Thoracic aorta (tissue), 2 donors: ENCODE measurements at regions not wholly inside any gene's neighbourhood (a gene's known extent, or its start where the extent isn't known, plus 50 kb on each side); places are given as distances from the start of the nearest gene placed in this dataset.

Experiments
- ATAC-seq: fragments of 150-250 bp; one replicate; pipeline ENCODE4 v1.8.0; 2017; ENCODE audit warnings: low read depth; ENCODE audit not compliant: insufficient number of reproducible peaks, low FRiP score
- DNase-seq: peaks from one replicate; pipeline ENCODE4 v3.0.0-alpha.2; 2020; ENCODE audit warnings: low spot score
- H3K27ac ChIP-seq, 2 donors: fragments of 200-600 bp; sonication (generic); 1 replicate in 1 of 2; 2 replicates in 1 of 2; pipeline ENCODE4 v1.5.1; 2016; ENCODE audit warnings: mild to moderate bottlenecking in 2 of 2, moderate library complexity in 2 of 2
- H3K27me3 ChIP-seq: fragments of 200-600 bp; sonication (generic); replicated peaks from 2 replicates; pipeline ENCODE4 v1.6.0; 2016; ENCODE audit warnings: mild to moderate bottlenecking; ENCODE audit not compliant: insufficient read depth
- H3K36me3 ChIP-seq: fragments of 200-600 bp; sonication (generic); one replicate; pipeline ENCODE4 v1.5.1; 2016
- H3K4me1 ChIP-seq, 2 donors: fragments of 200-600 bp; sonication (generic); 1 replicate in 1 of 2; 2 replicates in 1 of 2; pipeline versions ENCODE4 v1.5.1 to v1.6.0; 2016; ENCODE audit warnings: low read depth in 2 of 2, mild to moderate bottlenecking in 1 of 2; ENCODE audit not compliant: control insufficient read depth in 1 of 2
- H3K4me3 ChIP-seq: fragments of 200-600 bp; sonication (generic); 2 replicates; pipeline ENCODE4 v1.5.1; 2016; ENCODE audit warnings: mild to moderate bottlenecking
- H3K9me3 ChIP-seq: fragments of 200-600 bp; sonication (generic); 2 replicates; pipeline ENCODE4 v1.5.1; 2016
- TF ChIP-seq, protein P1 (sequence below): fragments of 200-600 bp; sonication (generic); IDR thresholded peaks from one replicate; pipeline ENCODE4 v1.5.1; 2019; ENCODE audit warnings: antibody characterized with exemption

- Histone ChIP-seq H3K27ac (no peak overlapping the region), H3K36me3 (no peaks in the 10 kb centered on the region), H3K4me3 (no peak overlapping the region), H3K9me3 (no peaks in the 10 kb centered on the region), H3K27me3 (no peaks in the 10 kb centered on the region), H3K4me1 (no peaks in the 10 kb centered on the region)
- no peak for ATAC-seq
- TF ChIP-seq, protein P1, sequence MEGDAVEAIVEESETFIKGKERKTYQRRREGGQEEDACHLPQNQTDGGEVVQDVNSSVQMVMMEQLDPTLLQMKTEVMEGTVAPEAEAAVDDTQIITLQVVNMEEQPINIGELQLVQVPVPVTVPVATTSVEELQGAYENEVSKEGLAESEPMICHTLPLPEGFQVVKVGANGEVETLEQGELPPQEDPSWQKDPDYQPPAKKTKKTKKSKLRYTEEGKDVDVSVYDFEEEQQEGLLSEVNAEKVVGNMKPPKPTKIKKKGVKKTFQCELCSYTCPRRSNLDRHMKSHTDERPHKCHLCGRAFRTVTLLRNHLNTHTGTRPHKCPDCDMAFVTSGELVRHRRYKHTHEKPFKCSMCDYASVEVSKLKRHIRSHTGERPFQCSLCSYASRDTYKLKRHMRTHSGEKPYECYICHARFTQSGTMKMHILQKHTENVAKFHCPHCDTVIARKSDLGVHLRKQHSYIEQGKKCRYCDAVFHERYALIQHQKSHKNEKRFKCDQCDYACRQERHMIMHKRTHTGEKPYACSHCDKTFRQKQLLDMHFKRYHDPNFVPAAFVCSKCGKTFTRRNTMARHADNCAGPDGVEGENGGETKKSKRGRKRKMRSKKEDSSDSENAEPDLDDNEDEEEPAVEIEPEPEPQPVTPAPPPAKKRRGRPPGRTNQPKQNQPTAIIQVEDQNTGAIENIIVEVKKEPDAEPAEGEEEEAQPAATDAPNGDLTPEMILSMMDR = no peak
- no peak for DNase-seq
These were observed 1273.4 kb downstream of the ROBO2 start for GRCh38 chr3:78313332-78313731.

GRCh38 chr3:78314327-78314726, 1274.4 kb downstream of the ROBO2 start:
- H3K27ac ChIP-seq = no peak overlapping the region
- no peak for ATAC-seq
- TF ChIP-seq, protein P1 = no peak
- H3K36me3 ChIP-seq = no peaks in the 10 kb centered on the region
- DNase-seq = no peak
- no peaks in the 10 kb centered on the region for H3K9me3 ChIP-seq
- no peak overlapping the region for H3K4me3 ChIP-seq
- no peaks in the 10 kb centered on the region for H3K4me1 ChIP-seq
- H3K27me3 ChIP-seq = no peaks in the 10 kb centered on the region

- Histone ChIP-seq H3K27me3 (no peaks in the 10 kb centered on the region), H3K4me3 (no peak overlapping the region), H3K27ac (no peak overlapping the region), H3K36me3 (no peaks in the 10 kb centered on the region), H3K9me3 (no peaks in the 10 kb centered on the region), H3K4me1 (no peaks in the 10 kb centered on the region)
- ATAC-seq = no peak
- no peak for DNase-seq
- TF ChIP-seq, protein P1 = no peak
These were observed 1277.9 kb downstream of the ROBO2 start for GRCh38 chr3:78317774-78318173.

DNA sequence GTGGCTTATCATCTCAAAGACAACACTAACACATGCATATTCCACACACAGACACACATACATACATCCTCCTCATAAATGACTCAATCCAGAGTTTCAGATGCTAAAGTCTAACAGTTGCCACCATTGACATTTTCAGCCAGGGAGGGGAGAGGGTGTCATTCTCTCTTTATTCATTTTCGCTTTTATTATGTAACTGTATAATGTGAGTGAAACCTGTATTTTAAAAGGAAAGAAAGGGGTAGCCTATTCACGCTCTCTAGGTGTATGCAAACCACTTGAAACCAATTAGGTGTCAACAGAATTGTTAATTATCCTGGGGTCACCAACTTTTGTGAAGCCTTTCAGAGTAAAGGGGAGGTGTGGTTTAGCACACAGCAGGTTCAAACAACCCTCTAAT, 1282.9 kb downstream of the ROBO2 start:
- no peaks in the 10 kb centered on the region for H3K27me3 ChIP-seq
- H3K9me3 ChIP-seq = no peaks in the 10 kb centered on the region
- TF ChIP-seq, protein P1 = no peak
- H3K27ac ChIP-seq = no peak overlapping the region
- peak; percentile 12 for ATAC-seq
- no peaks in the 10 kb centered on the region for H3K36me3 ChIP-seq
- no peak overlapping the region for H3K4me3 ChIP-seq
- H3K4me1 ChIP-seq = no peaks in the 10 kb centered on the region
- DNase-seq = no peak

DNA sequence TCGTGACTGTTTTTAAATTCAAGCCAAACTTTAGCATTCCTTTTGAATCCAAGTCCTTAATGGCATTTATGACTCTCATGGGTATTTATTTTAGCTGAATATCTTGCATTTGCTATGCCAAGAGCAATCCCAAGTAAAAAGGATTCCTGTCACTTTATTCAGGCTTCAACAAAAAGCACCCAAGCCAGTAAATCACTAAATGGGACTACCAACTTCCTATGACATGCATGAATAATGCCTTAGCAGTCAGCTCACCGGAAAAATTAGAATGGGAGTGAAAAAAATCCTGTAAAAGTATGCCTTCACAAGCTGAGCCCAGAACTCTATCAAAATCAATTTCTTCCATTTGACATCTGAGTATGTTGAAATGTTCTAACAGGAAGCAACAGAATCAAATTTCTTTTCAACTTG, 1297.9 kb downstream of the ROBO2 start:
- Histone ChIP-seq H3K36me3 (no peaks in the 10 kb centered on the region), H3K9me3 (no peaks in the 10 kb centered on the region), H3K27me3 (no peaks in the 10 kb centered on the region), H3K4me3 (no peak overlapping the region), H3K4me1 (peaks cover 0 to 14% of the 10 kb centered on the region in 2 donors), H3K27ac (no peak overlapping the region)
- DNase-seq (no peak), ATAC-seq (no peak)
- TF ChIP-seq, protein P1 = no peak
